GM10266 (cell line): ENCODE measurements at regions not wholly inside any gene's neighbourhood (a gene's known extent, or its start where the extent isn't known, plus 50 kb on each side); places are given as distances from the start of the nearest gene placed in this dataset.

Experiments
- DNase-seq: peaks from one replicate; pipeline ENCODE4 v3.0.0; 2012; ENCODE audit errors: extremely low spot score
- CTCF ChIP-seq: IDR thresholded peaks from 2 replicates; pipeline ENCODE4 v1.5.1; 2012; ENCODE audit warnings: mild to moderate bottlenecking, low read depth; ENCODE audit not compliant: control insufficient read depth, insufficient read depth; ENCODE audit errors: missing control alignments

GRCh38 chr2:217551252-217551899 is 451.4 kb downstream of the TNS1 start:
- no peak for DNase-seq
- TF ChIP-seq CTCF: no peak

GRCh38 chr2:217539126-217539525 is 463.7 kb downstream of the TNS1 start:
- no peak for TF ChIP-seq CTCF
- DNase-seq: no peak

GRCh38 chr2:217538719-217539118 is 464.1 kb downstream of the TNS1 start:
- no peak for DNase-seq
- TF ChIP-seq CTCF: no peak

- TF ChIP-seq CTCF: no peak
- no peak for DNase-seq
Measured at GRCh38 chr2:217535957-217536708, 466.7 kb downstream of the TNS1 start.

GRCh38 chr2:217530392-217531090 is 472.3 kb downstream of the TNS1 start:
- DNase-seq: no peak
- TF ChIP-seq CTCF: no peak

DNA sequence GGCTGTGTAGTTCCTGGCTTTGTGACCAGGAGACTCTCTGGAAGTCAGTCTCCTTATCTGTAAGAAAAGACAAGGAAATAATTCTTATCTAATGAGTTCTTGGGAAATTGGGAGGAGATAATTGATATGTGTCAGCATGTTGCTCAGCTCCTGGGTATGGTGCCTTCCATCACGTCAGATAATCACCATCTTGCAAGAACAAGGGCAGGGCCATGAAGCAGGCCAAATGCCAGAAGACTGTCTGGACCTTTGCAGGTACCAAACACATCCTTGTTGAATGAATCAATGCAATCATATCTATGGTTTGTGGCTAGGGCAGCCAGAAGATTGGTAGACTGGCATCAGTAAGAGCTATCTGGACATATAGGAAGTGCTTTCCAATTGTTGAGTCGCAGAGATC is 473.5 kb downstream of the TNS1 start:
- no peak for DNase-seq
- no peak for TF ChIP-seq CTCF
